HG02884 (cell line): ENCODE measurements at regions not wholly inside any gene's neighbourhood (a gene's known extent, or its start where the extent isn't known, plus 50 kb on each side); places are given as distances from the start of the nearest gene placed in this dataset.
"Not testable (repeated sequence)": the region's sequence is repeated elsewhere in the genome, so short reads cannot be mapped to it uniquely, and the experiment has no call there.

Source experiments
- ATAC-seq: cut with Tn5 transposase; IDR thresholded peaks from one replicate; pipeline ENCODE4 v1.9.1; 2021; ENCODE audit warnings: mild to moderate bottlenecking, moderate library complexity; ENCODE audit not compliant: unreplicated experiment

GRCh38 chr16:73420244-73420643 is 372.3 kb upstream of the ZFHX3 start:
- ATAC-seq = no peak

- ATAC-seq = no peak
These were observed 370.8 kb upstream of the ZFHX3 start for GRCh38 chr16:73418691-73419090.

- ATAC-seq = no peak
These were observed 370.1 kb upstream of the ZFHX3 start for GRCh38 chr16:73418051-73418450.

- ATAC-seq = no peak
These were observed 367.4 kb upstream of the ZFHX3 start for GRCh38 chr16:73415286-73415685.

- no peak for ATAC-seq
These were observed 366.7 kb upstream of the ZFHX3 start for GRCh38 chr16:73414638-73415037.

- ATAC-seq = no peak
These were observed 365.9 kb upstream of the ZFHX3 start for GRCh38 chr16:73413830-73414190.

GRCh38 chr16:73413091-73413829 is 365.3 kb upstream of the ZFHX3 start:
- ATAC-seq = no peak

GRCh38 chr16:73412416-73412815 is 364.5 kb upstream of the ZFHX3 start:
- no peak for ATAC-seq

GRCh38 chr16:73408716-73409115 is 360.8 kb upstream of the ZFHX3 start:
- ATAC-seq = no peak

- no peak for ATAC-seq
These were observed 360.4 kb upstream of the ZFHX3 start for GRCh38 chr16:73408311-73408710.

GRCh38 chr16:73405851-73406250 is 357.9 kb upstream of the ZFHX3 start:
- ATAC-seq = no peak

- no peak for ATAC-seq
These were observed 356.1 kb upstream of the ZFHX3 start for GRCh38 chr16:73404001-73404400.

GRCh38 chr16:73403291-73403690 is 355.4 kb upstream of the ZFHX3 start:
- no peak for ATAC-seq

- ATAC-seq = no peak
These were observed 353.0 kb upstream of the ZFHX3 start for GRCh38 chr16:73400951-73401350.

- no peak for ATAC-seq
These were observed 352.1 kb upstream of the ZFHX3 start for GRCh38 chr16:73399997-73400396.

- no peak for ATAC-seq
These were observed 351.6 kb upstream of the ZFHX3 start for GRCh38 chr16:73399486-73399885.

- not testable (repeated sequence) for ATAC-seq
These were observed 350.7 kb upstream of the ZFHX3 start for GRCh38 chr16:73398604-73399003.

- no peak for ATAC-seq
These were observed 348.6 kb upstream of the ZFHX3 start for GRCh38 chr16:73396556-73396955.

GRCh38 chr16:73390936-73391335 is 343.0 kb upstream of the ZFHX3 start:
- no peak for ATAC-seq

- ATAC-seq = no peak
These were observed 342.6 kb upstream of the ZFHX3 start for GRCh38 chr16:73390491-73390890.

GRCh38 chr16:73389085-73389484 is 341.2 kb upstream of the ZFHX3 start:
- no peak for ATAC-seq

GRCh38 chr16:73387979-73388378 is 340.1 kb upstream of the ZFHX3 start:
- no peak for ATAC-seq

- ATAC-seq = no peak
These were observed 337.8 kb upstream of the ZFHX3 start for GRCh38 chr16:73385696-73386095.
